ENCODE measurements at regions not wholly inside any gene's neighbourhood (a gene's known extent, or its start where the extent isn't known, plus 50 kb on each side); places are given as distances from the start of the nearest gene placed in this dataset.

- no peak overlapping the region for H3K27ac Mint-ChIP-seq
- H3K27me3 Mint-ChIP-seq (ENCODE audit: insufficient read depth), result no peaks in the 10 kb centered on the region
- H3K36me3 Mint-ChIP-seq (ENCODE audit: low read depth), result no peaks in the 10 kb centered on the region
- no peak for DNase-seq
- H3K9me3 Mint-ChIP-seq, result no peaks in the 10 kb centered on the region
- no peak for TF ChIP-seq CTCF (IDR thresholded peaks at IDR 0.05)
- no peak overlapping the region for H3K4me3 Mint-ChIP-seq
- H3K4me1 Mint-ChIP-seq (ENCODE audit: low read depth), result peaks cover 42% of the 10 kb centered on the region
Observed at GRCh38 chr3:59136081-59136480, 86.3 kb upstream of the CFAP20DC start.

- TF ChIP-seq CTCF (IDR thresholded peaks at IDR 0.05), result no peak
- DNase-seq, result no peak
- H3K9me3 Mint-ChIP-seq, result no peaks in the 10 kb centered on the region
- H3K27ac Mint-ChIP-seq, result no peak overlapping the region
- H3K4me1 Mint-ChIP-seq (ENCODE audit: low read depth), result peaks cover 44% of the 10 kb centered on the region
- H3K4me3 Mint-ChIP-seq, result no peak overlapping the region
- no peaks in the 10 kb centered on the region for H3K36me3 Mint-ChIP-seq (ENCODE audit: low read depth)
- H3K27me3 Mint-ChIP-seq (ENCODE audit: insufficient read depth), result no peaks in the 10 kb centered on the region
Observed at GRCh38 chr3:59135096-59135495, 85.3 kb upstream of the CFAP20DC start.

GRCh38 chr3:59133311-59133710 is 83.5 kb upstream of the CFAP20DC start:
- Mint-ChIP-seq H3K4me1 (ENCODE audit: low read depth) (peaks cover 57% of the 10 kb centered on the region), H3K36me3 (ENCODE audit: low read depth) (no peaks in the 10 kb centered on the region), H3K27me3 (ENCODE audit: insufficient read depth) (no peaks in the 10 kb centered on the region), H3K9me3 (no peaks in the 10 kb centered on the region), H3K4me3 (peak overlapping the region; percentile 56), H3K27ac (no peak overlapping the region)
- TF ChIP-seq CTCF (IDR thresholded peaks at IDR 0.05), result no peak
- peak; percentile 15 for DNase-seq

- no peak overlapping the region for H3K4me3 Mint-ChIP-seq
- H3K36me3 Mint-ChIP-seq (ENCODE audit: low read depth), result no peaks in the 10 kb centered on the region
- H3K4me1 Mint-ChIP-seq (ENCODE audit: low read depth), result peaks cover 75% of the 10 kb centered on the region
- H3K27ac Mint-ChIP-seq, result no peak overlapping the region
- H3K27me3 Mint-ChIP-seq (ENCODE audit: insufficient read depth), result no peaks in the 10 kb centered on the region
- H3K9me3 Mint-ChIP-seq, result no peaks in the 10 kb centered on the region
- DNase-seq, result no peak
- no peak for TF ChIP-seq CTCF (IDR thresholded peaks at IDR 0.05)
Observed at GRCh38 chr3:59131016-59131766, 81.4 kb upstream of the CFAP20DC start.

- Mint-ChIP-seq H3K36me3 (ENCODE audit: low read depth) (no peaks in the 10 kb centered on the region), H3K9me3 (no peaks in the 10 kb centered on the region), H3K4me1 (ENCODE audit: low read depth) (peaks cover 77% of the 10 kb centered on the region), H3K27me3 (ENCODE audit: insufficient read depth) (no peaks in the 10 kb centered on the region), H3K4me3 (no peak overlapping the region), H3K27ac (no peak overlapping the region)
- no peak for DNase-seq
- TF ChIP-seq CTCF (IDR thresholded peaks at IDR 0.05), result no peak
Observed at GRCh38 chr3:59128685-59129084, 78.9 kb upstream of the CFAP20DC start.
